ENCODE measurements at regions not wholly inside any gene's neighbourhood (a gene's known extent, or its start where the extent isn't known, plus 50 kb on each side); places are given as distances from the start of the nearest gene placed in this dataset.

DNA sequence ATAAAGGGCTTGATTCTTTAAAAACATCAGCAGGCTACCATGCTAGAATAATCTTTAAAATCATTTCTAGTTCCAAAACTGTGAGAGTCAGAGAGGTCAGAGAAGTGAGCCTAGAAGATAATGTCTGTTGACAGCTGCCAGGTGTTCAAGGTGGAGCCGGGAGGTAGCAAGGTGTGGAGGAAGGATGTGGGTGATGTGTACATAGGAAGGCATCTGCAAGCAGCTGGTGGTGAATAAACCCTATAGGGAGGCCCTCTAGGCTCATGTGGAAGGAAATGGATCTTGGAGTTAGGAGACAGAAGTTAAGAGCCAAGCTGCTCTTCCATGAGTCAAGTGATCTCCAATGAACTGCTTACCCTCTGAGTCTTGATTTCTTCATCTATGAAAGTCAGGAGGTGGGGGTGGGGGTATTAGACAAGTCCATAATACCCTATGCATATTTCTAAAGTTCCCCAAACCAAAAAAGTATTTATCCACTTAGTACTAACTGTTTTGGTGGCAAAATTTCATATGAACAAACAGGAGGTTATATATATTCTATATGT lies 266.3 kb downstream of the RHOU start:
- TF ChIP-seq, protein P1, sequence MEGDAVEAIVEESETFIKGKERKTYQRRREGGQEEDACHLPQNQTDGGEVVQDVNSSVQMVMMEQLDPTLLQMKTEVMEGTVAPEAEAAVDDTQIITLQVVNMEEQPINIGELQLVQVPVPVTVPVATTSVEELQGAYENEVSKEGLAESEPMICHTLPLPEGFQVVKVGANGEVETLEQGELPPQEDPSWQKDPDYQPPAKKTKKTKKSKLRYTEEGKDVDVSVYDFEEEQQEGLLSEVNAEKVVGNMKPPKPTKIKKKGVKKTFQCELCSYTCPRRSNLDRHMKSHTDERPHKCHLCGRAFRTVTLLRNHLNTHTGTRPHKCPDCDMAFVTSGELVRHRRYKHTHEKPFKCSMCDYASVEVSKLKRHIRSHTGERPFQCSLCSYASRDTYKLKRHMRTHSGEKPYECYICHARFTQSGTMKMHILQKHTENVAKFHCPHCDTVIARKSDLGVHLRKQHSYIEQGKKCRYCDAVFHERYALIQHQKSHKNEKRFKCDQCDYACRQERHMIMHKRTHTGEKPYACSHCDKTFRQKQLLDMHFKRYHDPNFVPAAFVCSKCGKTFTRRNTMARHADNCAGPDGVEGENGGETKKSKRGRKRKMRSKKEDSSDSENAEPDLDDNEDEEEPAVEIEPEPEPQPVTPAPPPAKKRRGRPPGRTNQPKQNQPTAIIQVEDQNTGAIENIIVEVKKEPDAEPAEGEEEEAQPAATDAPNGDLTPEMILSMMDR (IDR thresholded peaks at IDR 0.05; ENCODE audit: insufficient read depth, low read length, poor library complexity, severe bottlenecking) = no peak
- no peak for DNase-seq (ENCODE audit: extremely low read depth, insufficient read length)

DNA sequence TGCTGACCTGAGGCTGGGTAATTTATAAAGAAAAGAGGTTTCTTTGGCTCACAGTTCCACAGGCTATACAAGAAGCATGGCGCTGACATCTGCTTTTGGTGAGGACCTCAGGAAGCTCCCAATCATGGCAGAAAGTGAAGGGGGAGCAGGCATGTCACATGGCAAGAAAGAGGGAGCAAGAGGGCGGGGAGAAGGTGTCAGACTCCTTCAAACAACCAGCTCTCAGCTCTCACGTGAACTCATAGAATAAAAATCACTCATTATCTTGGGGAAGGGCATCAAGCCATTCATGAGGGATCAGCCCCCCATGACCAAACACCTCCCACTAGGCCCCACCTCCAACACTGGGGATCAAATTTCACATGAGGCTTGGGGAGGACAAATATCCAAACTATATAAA lies 266.8 kb downstream of the RHOU start:
- DNase-seq (ENCODE audit: extremely low read depth, insufficient read length) = no peak
- Histone ChIP-seq H3K4me3 (replicated peaks; ENCODE audit: low read depth, low read length) (no peak overlapping the region), H3K36me3 (ENCODE audit: control insufficient read depth, insufficient read depth, low read length) (no peaks in the 10 kb centered on the region), H3K27me3 (replicated peaks; ENCODE audit: control insufficient read depth, insufficient read depth, low read length) (no peaks in the 10 kb centered on the region; the same call in none of the 2 replicates)
- TF ChIP-seq, protein P1 (IDR thresholded peaks at IDR 0.05; ENCODE audit: insufficient read depth, low read length, poor library complexity, severe bottlenecking) = no peak

More for the DNA sequence above, 266.3 kb downstream of the RHOU start:
- H3K36me3 ChIP-seq (ENCODE audit: control insufficient read depth, insufficient read depth, low read length) = no peaks in the 10 kb centered on the region
- H3K4me3 ChIP-seq (replicated peaks; ENCODE audit: low read depth, low read length) = no peak overlapping the region
- no peaks in the 10 kb centered on the region; the same call in none of the 2 replicates for H3K27me3 ChIP-seq (replicated peaks; ENCODE audit: control insufficient read depth, insufficient read depth, low read length)

DNA sequence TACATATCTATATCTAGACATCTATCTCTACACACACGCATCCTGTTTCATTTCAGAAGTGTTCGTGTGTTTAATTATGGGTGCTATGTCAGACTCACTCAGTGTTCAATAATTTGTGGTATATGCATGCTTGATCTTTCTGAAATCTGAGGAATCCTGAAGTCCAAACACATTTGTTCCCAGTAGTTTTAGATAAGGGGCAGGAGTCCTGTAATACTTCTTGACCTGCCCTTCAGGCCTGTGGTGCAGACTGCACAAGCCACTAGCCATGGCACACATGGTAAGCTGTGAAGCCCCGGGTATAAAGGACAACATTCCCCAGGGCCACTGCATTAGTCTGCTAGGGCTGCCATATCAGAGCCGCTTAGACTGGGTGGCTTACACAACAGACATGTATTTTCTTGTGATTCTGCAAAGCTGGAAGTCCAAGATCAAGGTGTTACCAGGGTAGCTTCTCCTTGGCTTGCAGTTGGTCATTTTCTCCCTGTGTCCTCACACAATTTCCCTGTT lies 267.2 kb downstream of the RHOU start:
- Histone ChIP-seq H3K4me3 (replicated peaks; ENCODE audit: low read depth, low read length) (no peak overlapping the region), H3K36me3 (ENCODE audit: control insufficient read depth, insufficient read depth, low read length) (no peaks in the 10 kb centered on the region), H3K27me3 (replicated peaks; ENCODE audit: control insufficient read depth, insufficient read depth, low read length) (no peaks in the 10 kb centered on the region; the same call in 1 of the 2 replicates)
- DNase-seq (ENCODE audit: extremely low read depth, insufficient read length) = no peak
- TF ChIP-seq, protein P1 (IDR thresholded peaks at IDR 0.05; ENCODE audit: insufficient read depth, low read length, poor library complexity, severe bottlenecking) = no peak

DNA sequence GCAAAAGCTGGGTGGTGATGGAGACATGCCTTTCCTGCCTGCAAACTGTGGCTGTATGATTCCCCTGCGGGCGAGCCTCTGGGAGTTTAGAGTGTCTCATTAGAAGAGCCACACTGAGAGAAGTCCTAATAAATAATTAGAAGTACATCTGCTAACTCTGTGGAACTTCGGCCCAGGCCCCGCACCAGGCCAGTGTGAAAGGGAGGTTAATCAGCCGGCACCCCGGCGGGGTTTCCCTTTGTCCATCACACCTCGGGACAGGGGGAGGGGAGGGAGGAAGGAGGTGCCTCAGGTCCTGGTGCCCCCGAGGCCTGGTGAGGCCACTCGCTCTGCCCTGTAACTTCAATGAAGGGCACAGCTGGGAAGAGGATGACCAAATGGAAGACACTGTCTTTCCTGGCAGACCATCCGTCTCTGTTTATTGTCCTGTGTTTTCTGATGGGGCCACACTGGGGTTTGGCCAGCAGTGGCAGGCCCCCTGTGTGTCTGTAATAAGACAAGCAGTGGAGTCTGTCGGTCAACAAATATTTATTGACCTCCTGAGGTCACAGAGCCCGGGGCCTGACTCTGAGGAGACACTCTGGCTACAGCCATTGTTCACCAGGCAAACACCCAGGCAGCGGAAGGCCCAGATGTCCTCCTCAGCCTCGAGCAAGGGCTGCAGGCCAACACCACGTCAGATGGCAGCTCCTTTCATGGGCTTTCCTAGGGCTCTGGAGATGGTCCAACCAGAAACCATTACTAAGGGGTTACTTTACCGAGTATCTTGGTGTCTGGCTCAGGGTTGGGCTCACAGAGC lies 267.5 kb upstream of the RAB4A start:
- Histone ChIP-seq H3K36me3 (ENCODE audit: control insufficient read depth, insufficient read depth, low read length) (no peaks in the 10 kb centered on the region), H3K4me3 (replicated peaks; ENCODE audit: low read depth, low read length) (no peak overlapping the region), H3K27me3 (replicated peaks; ENCODE audit: control insufficient read depth, insufficient read depth, low read length) (no peaks in the 10 kb centered on the region; the same call in 1 of the 2 replicates)
- DNase-seq (ENCODE audit: extremely low read depth, insufficient read length) = no peak
- TF ChIP-seq, protein P1 (IDR thresholded peaks at IDR 0.05; ENCODE audit: insufficient read depth, low read length, poor library complexity, severe bottlenecking) = no peak

DNA sequence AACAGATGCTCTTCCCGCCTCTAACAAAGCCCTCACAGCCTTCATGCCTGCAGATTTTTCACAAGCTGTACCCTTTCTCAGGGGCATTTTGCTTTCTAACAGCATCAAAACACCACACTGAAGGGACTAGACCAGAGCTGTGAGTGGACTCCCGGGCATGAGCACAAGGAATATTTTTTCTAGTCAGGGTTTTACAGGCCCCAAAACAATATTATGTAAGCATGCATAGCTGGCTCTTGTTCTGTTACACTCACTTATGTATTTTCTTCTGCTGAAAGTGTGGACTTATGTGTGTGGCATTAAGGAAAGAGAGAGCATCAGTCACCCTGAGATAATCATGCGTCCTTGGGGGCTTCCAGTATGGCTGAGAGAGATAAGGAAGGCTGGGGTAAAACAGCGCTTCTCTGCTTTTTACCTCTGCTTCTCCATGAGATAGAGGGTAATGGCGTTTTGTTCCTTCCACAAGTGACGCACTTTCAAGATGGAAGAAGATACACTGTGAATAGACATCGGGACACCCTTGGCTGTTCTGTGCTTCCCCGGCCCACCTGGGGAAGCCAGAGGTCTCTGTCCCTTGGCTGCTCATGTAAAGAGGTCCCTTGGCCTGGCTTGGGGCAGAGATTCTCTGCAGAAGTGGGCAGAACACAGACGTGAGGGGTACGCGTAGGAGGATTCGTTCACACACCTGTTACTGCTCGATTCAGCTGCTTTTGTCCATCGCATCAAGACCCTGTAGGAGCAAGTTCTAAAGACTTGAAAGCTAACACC lies 266.7 kb upstream of the RAB4A start:
- H3K4me3 ChIP-seq (replicated peaks; ENCODE audit: low read depth, low read length) = no peak overlapping the region
- H3K27me3 ChIP-seq (replicated peaks; ENCODE audit: control insufficient read depth, insufficient read depth, low read length) = no peaks in the 10 kb centered on the region; the same call in 1 of the 2 replicates
- no peak for DNase-seq (ENCODE audit: extremely low read depth, insufficient read length)
- H3K36me3 ChIP-seq (ENCODE audit: control insufficient read depth, insufficient read depth, low read length) = no peaks in the 10 kb centered on the region
- TF ChIP-seq, protein P1 (IDR thresholded peaks at IDR 0.05; ENCODE audit: insufficient read depth, low read length, poor library complexity, severe bottlenecking) = no peak
